ENCODE measurements at regions not wholly inside any gene's neighbourhood (a gene's known extent, or its start where the extent isn't known, plus 50 kb on each side); places are given as distances from the start of the nearest gene placed in this dataset.

GRCh38 chr12:86669010-86669409 is 412.8 kb upstream of the MGAT4C start:
- TF ChIP-seq POLR2AphosphoS5 (IDR thresholded peaks at IDR 0.05) (no peak), POLR2A (IDR thresholded peaks at IDR 0.05) (no peak)
- TF ChIP-seq, protein P1, sequence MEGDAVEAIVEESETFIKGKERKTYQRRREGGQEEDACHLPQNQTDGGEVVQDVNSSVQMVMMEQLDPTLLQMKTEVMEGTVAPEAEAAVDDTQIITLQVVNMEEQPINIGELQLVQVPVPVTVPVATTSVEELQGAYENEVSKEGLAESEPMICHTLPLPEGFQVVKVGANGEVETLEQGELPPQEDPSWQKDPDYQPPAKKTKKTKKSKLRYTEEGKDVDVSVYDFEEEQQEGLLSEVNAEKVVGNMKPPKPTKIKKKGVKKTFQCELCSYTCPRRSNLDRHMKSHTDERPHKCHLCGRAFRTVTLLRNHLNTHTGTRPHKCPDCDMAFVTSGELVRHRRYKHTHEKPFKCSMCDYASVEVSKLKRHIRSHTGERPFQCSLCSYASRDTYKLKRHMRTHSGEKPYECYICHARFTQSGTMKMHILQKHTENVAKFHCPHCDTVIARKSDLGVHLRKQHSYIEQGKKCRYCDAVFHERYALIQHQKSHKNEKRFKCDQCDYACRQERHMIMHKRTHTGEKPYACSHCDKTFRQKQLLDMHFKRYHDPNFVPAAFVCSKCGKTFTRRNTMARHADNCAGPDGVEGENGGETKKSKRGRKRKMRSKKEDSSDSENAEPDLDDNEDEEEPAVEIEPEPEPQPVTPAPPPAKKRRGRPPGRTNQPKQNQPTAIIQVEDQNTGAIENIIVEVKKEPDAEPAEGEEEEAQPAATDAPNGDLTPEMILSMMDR (IDR thresholded peaks at IDR 0.05), result no peak

Measured in prostate gland (tissue), 2 donors.